NCI-H524 treated with DMSO at 0.1 percent for 48 hours (cell line): ENCODE measurements at regions not wholly inside any gene's neighbourhood (a gene's known extent, or its start where the extent isn't known, plus 50 kb on each side); places are given as distances from the start of the nearest gene placed in this dataset.
"Not testable (repeated sequence)": the region's sequence is repeated elsewhere in the genome, so short reads cannot be mapped to it uniquely, and the experiment has no call there.

Source experiments
- DNase-seq: peaks from one replicate; lab custom pipeline; 2025; lab: John Stamatoyannopoulos, UW

- no peak for DNase-seq
Observed at GRCh38 chr2:215862351-215862771, 151.0 kb downstream of the MREG start.

GRCh38 chr2:215861607-215862350 lies 151.6 kb downstream of the MREG start:
- no peak for DNase-seq

GRCh38 chr2:215856080-215856479 lies 157.3 kb downstream of the MREG start:
- no peak for DNase-seq

GRCh38 chr2:215855308-215855707 lies 158.0 kb downstream of the MREG start:
- not testable (repeated sequence) for DNase-seq

GRCh38 chr2:215854008-215854407 lies 159.3 kb downstream of the MREG start:
- no peak for DNase-seq

- DNase-seq: no peak
Observed at GRCh38 chr2:215851696-215852095, 161.7 kb downstream of the MREG start.

- no peak for DNase-seq
Observed at GRCh38 chr2:215851082-215851481, 162.3 kb downstream of the MREG start.

- no peak for DNase-seq
Observed at GRCh38 chr2:215850380-215850779, 163.0 kb downstream of the MREG start.

- DNase-seq: no peak
Observed at GRCh38 chr2:215849771-215850170, 163.6 kb downstream of the MREG start.

- no peak for DNase-seq
Observed at GRCh38 chr2:215848698-215849097, 164.7 kb downstream of the MREG start.

GRCh38 chr2:215848146-215848545 lies 165.2 kb downstream of the MREG start:
- DNase-seq: no peak

- DNase-seq: no peak
Observed at GRCh38 chr2:215847718-215848117, 165.6 kb downstream of the MREG start.

GRCh38 chr2:215847056-215847455 lies 166.3 kb downstream of the MREG start:
- no peak for DNase-seq

GRCh38 chr2:215845839-215846586 lies 167.3 kb downstream of the MREG start:
- DNase-seq: no peak

GRCh38 chr2:215843579-215843978 lies 169.8 kb downstream of the MREG start:
- no peak for DNase-seq

GRCh38 chr2:215841175-215841816 lies 172.1 kb downstream of the MREG start:
- no peak for DNase-seq

- no peak for DNase-seq
Observed at GRCh38 chr2:215839816-215840215, 173.5 kb downstream of the MREG start.

GRCh38 chr2:215839309-215839708 lies 174.0 kb downstream of the MREG start:
- DNase-seq: no peak

- no peak for DNase-seq
Observed at GRCh38 chr2:215836881-215837280, 176.5 kb downstream of the MREG start.

GRCh38 chr2:215835657-215836056 lies 177.7 kb downstream of the MREG start:
- DNase-seq: no peak

- DNase-seq: no peak
Observed at GRCh38 chr2:215835231-215835630, 178.1 kb downstream of the MREG start.

- no peak for DNase-seq
Observed at GRCh38 chr2:215833531-215834162, 179.7 kb downstream of the MREG start.
